HCT116 (cell line): ENCODE measurements at regions not wholly inside any gene's neighbourhood (a gene's known extent, or its start where the extent isn't known, plus 50 kb on each side); places are given as distances from the start of the nearest gene placed in this dataset.

ENCODE experiments used
- CTCF ChIP-seq, 3 experiments: fragments of 200-600 bp in 1 of 3; sonication (generic) in 1 of 3; IDR thresholded peaks in 2 of 3; conservative IDR thresholded peaks in 1 of 3; 2 replicates each; pipeline ENCODE4 v1.5.1; 2012 to 2017; ENCODE audit warnings: low read depth in 2 of 3, low read length in 2 of 3, antibody characterized with exemption in 1 of 3, borderline replicate concordance in 1 of 3, control low read depth in 1 of 3, mild to moderate bottlenecking in 1 of 3, mixed read lengths in 1 of 3, mixed run types in 1 of 3, moderate library complexity in 1 of 3; ENCODE audit not compliant: insufficient read depth in 1 of 3
- EGR1 ChIP-seq: IDR thresholded peaks from 2 replicates; pipeline ENCODE4 v1.6.1; 2012; ENCODE audit warnings: low read depth
- EZH2 ChIP-seq: fragments of 200-600 bp; sonication (generic); IDR thresholded peaks from 2 replicates; pipeline ENCODE4 v1.6.1; 2017; ENCODE audit warnings: antibody characterized with exemption, mixed run types
- EZH2phosphoT487 ChIP-seq: fragments of 200-600 bp; IDR thresholded peaks from 2 replicates; pipeline ENCODE4 v1.6.1; 2018; ENCODE audit warnings: antibody characterized with exemption, borderline replicate concordance
- JUND ChIP-seq: IDR thresholded peaks from 2 replicates; pipeline ENCODE4 v1.6.1; 2012
- POLR2A ChIP-seq: IDR thresholded peaks from 2 replicates; pipeline ENCODE4 v1.7.0; 2011; ENCODE audit warnings: borderline replicate concordance; ENCODE audit not compliant: insufficient read depth, insufficient read length; ENCODE audit errors: extremely low read depth
- POLR2AphosphoS5 ChIP-seq: IDR thresholded peaks from 2 replicates; pipeline ENCODE4 v1.6.1; 2011; ENCODE audit warnings: mild to moderate bottlenecking, low read depth, low read length, moderate library complexity
- RAD21 ChIP-seq: IDR thresholded peaks from 2 replicates; pipeline ENCODE4 v1.6.1; 2012; ENCODE audit warnings: low read depth, mild to moderate bottlenecking
- REST ChIP-seq: IDR thresholded peaks from 2 replicates; pipeline ENCODE4 v1.6.1; 2012; ENCODE audit warnings: low read depth
- ZBTB33 ChIP-seq: IDR thresholded peaks from 2 replicates; pipeline ENCODE4 v1.6.1; 2011; ENCODE audit warnings: mild to moderate bottlenecking, low read length, moderate library complexity; ENCODE audit not compliant: insufficient replicate concordance; ENCODE audit errors: extremely low read depth

- no peak for TF ChIP-seq POLR2A
- no peak for TF ChIP-seq EZH2
- no peak for TF ChIP-seq POLR2AphosphoS5
- TF ChIP-seq EZH2phosphoT487 = no peak
- no peak for TF ChIP-seq CTCF (IDR thresholded peaks at IDR 0.05 in 2 of 3, conservative IDR thresholded peaks at IDR 0.05 in 1 of 3; ENCODE audit: borderline replicate concordance in 1 of 3, insufficient read depth in 1 of 3, low read depth in 2 of 3, low read length in 2 of 3)
- TF ChIP-seq ZBTB33 = no peak
- TF ChIP-seq JUND = no peak
- no peak for TF ChIP-seq REST
- TF ChIP-seq EGR1 = no peak
- TF ChIP-seq RAD21 = no peak
These were observed 983.0 kb upstream of the PTPRD start for GRCh38 chr9:11595756-11596155.
